ENCODE measurements at regions not wholly inside any gene's neighbourhood (a gene's known extent, or its start where the extent isn't known, plus 50 kb on each side); places are given as distances from the start of the nearest gene placed in this dataset.

DNA sequence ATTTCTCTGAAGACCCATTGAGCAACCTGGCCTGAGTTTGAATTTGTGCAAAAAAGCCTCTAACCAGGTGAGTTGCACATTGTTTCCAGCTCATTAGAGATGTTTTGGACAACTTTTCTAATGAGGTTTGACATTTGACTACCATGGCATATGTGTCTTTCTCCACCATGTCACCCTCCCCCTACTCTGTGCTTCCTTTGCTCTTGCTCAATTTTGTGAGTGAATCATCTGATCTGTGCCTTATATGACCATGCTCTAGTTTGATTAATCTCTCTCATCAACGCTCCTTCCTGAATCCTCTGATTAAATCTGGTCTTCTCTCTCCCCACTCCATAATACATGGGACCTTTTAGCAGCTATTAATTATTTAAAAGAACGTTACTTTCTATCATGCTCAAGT, 144.8 kb upstream of the SAMSN1 start:
- intact Hi-C loops (cut with DNase I) = no loop called here

DNA sequence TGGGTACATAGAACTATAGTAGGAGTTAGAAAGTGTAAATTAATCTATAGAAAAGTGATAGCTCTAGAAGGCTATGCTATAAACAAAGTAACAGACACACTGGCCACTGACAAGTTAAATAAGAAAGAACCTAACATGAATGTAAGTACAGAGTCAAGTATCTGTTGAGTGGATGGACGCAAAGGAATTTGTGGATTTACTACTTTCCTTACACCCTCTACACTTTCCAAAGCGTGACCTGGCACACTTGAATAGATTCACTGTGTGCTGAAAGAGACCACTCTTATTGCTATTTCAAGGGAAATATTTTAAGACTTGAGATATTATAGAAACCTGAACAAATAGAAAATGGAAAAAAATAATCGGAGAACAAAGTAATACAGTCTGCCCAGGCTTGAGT, 142.8 kb upstream of the SAMSN1 start:
- TF ChIP-seq, protein P1, sequence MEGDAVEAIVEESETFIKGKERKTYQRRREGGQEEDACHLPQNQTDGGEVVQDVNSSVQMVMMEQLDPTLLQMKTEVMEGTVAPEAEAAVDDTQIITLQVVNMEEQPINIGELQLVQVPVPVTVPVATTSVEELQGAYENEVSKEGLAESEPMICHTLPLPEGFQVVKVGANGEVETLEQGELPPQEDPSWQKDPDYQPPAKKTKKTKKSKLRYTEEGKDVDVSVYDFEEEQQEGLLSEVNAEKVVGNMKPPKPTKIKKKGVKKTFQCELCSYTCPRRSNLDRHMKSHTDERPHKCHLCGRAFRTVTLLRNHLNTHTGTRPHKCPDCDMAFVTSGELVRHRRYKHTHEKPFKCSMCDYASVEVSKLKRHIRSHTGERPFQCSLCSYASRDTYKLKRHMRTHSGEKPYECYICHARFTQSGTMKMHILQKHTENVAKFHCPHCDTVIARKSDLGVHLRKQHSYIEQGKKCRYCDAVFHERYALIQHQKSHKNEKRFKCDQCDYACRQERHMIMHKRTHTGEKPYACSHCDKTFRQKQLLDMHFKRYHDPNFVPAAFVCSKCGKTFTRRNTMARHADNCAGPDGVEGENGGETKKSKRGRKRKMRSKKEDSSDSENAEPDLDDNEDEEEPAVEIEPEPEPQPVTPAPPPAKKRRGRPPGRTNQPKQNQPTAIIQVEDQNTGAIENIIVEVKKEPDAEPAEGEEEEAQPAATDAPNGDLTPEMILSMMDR (IDR thresholded peaks at IDR 0.05) = no peak
- TF ChIP-seq POLR2AphosphoS5 (IDR thresholded peaks at IDR 0.05; ENCODE audit: insufficient read depth in 1 of 2, low read depth in 1 of 2) = no peak
- no peak for TF ChIP-seq POLR2A (IDR thresholded peaks at IDR 0.05)
- no peak for DNase-seq (ENCODE audit: extremely low spot score in 2 of 2)
- no peaks in the 10 kb centered on the region for H3K9me3 ChIP-seq
- H3K4me3 ChIP-seq = no peak overlapping the region
- H3K4me1 ChIP-seq = no peaks in the 10 kb centered on the region
- no peaks in the 10 kb centered on the region for H3K27me3 ChIP-seq
- intact Hi-C loops (cut with DNase I) = no loop called here
- no peaks in the 10 kb centered on the region for H3K36me3 ChIP-seq
- H3K27ac ChIP-seq = no peak overlapping the region

More for the DNA sequence above, 144.8 kb upstream of the SAMSN1 start:
- TF ChIP-seq, protein P1 (IDR thresholded peaks at IDR 0.05) = no peak
- TF ChIP-seq POLR2A (IDR thresholded peaks at IDR 0.05) (no peak), POLR2AphosphoS5 (IDR thresholded peaks at IDR 0.05; ENCODE audit: insufficient read depth in 1 of 2, low read depth in 1 of 2) (no peak)
- Histone ChIP-seq H3K27ac (no peak overlapping the region), H3K36me3 (no peaks in the 10 kb centered on the region), H3K27me3 (no peaks in the 10 kb centered on the region), H3K4me1 (no peaks in the 10 kb centered on the region), H3K4me3 (no peak overlapping the region), H3K9me3 (no peaks in the 10 kb centered on the region)
- no peak for DNase-seq (ENCODE audit: extremely low spot score in 2 of 2)

- no peak overlapping the region for H3K27ac ChIP-seq
- no peak for DNase-seq (ENCODE audit: extremely low spot score in 2 of 2)
- no peaks in the 10 kb centered on the region for H3K36me3 ChIP-seq
- no peaks in the 10 kb centered on the region for H3K9me3 ChIP-seq
- H3K4me1 ChIP-seq = no peaks in the 10 kb centered on the region
- H3K4me3 ChIP-seq = no peak overlapping the region
- H3K27me3 ChIP-seq = no peaks in the 10 kb centered on the region
- intact Hi-C loops (cut with DNase I) = no loop called here
- TF ChIP-seq, protein P1 (IDR thresholded peaks at IDR 0.05) = no peak
- TF ChIP-seq POLR2AphosphoS5 (IDR thresholded peaks at IDR 0.05; ENCODE audit: insufficient read depth in 1 of 2, low read depth in 1 of 2) (no peak), POLR2A (IDR thresholded peaks at IDR 0.05) (no peak)
Measured at GRCh38 chr21:14688412-14688811, 142.3 kb upstream of the SAMSN1 start.

- Histone ChIP-seq H3K4me3 (no peak overlapping the region), H3K27me3 (no peaks in the 10 kb centered on the region), H3K4me1 (no peaks in the 10 kb centered on the region), H3K27ac (no peak overlapping the region), H3K36me3 (no peaks in the 10 kb centered on the region), H3K9me3 (no peaks in the 10 kb centered on the region)
- intact Hi-C loops (cut with DNase I) = no loop called here
- TF ChIP-seq POLR2AphosphoS5 (IDR thresholded peaks at IDR 0.05; ENCODE audit: insufficient read depth in 1 of 2, low read depth in 1 of 2) (no peak), POLR2A (IDR thresholded peaks at IDR 0.05) (no peak)
- DNase-seq (ENCODE audit: extremely low spot score in 2 of 2) = no peak
Measured at GRCh38 chr21:14687268-14687625, 141.1 kb upstream of the SAMSN1 start.

DNA sequence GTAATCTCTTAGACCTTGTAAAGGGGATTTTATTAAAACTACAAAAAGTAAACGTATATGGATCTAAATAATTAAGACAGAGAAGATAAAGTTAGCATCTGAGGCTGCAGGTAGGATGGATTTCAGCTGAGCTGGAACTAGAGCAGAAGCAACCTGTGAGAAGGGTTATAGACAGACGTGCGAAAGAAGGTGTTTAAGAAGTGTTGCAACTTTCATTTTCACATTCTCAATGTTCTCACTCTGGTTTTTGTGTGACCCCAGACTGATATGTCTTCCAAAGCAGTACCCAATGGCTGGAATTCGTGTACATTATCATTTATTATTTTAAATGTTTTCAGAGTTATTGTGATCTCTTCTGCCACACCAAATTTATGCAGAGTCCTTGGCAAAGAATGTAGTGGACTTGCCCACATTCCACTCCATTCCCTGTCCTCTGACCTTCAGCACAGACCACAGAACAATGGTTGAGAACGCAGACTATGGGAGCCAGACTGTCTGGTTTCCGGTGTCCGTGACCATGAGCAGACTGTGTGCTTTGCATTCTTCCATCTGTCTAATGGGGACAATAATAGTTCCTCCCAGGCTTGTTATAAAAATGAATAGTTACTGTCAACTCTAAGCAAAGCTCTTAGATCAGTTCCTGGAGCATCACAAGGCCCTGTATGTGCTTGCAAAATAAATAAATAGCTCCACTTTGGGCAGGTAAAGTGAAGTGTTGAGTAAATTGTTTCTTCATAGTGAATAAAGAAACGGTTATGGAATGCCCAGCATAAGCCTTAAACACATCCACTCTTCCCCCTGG, 140.6 kb upstream of the SAMSN1 start:
- no peaks in the 10 kb centered on the region for H3K9me3 ChIP-seq
- no peak for DNase-seq (ENCODE audit: extremely low spot score in 2 of 2)
- TF ChIP-seq POLR2A (IDR thresholded peaks at IDR 0.05) (no peak), POLR2AphosphoS5 (IDR thresholded peaks at IDR 0.05; ENCODE audit: insufficient read depth in 1 of 2, low read depth in 1 of 2) (no peak)
- TF ChIP-seq, protein P1 (IDR thresholded peaks at IDR 0.05) = no peak
- H3K27ac ChIP-seq = no peak overlapping the region
- H3K36me3 ChIP-seq = no peaks in the 10 kb centered on the region
- no peaks in the 10 kb centered on the region for H3K27me3 ChIP-seq
- intact Hi-C loops (cut with DNase I) = no loop called here
- H3K4me3 ChIP-seq = no peak overlapping the region
- no peaks in the 10 kb centered on the region for H3K4me1 ChIP-seq
